ENCODE measurements at regions not wholly inside any gene's neighbourhood (a gene's known extent, or its start where the extent isn't known, plus 50 kb on each side); places are given as distances from the start of the nearest gene placed in this dataset.

DNA sequence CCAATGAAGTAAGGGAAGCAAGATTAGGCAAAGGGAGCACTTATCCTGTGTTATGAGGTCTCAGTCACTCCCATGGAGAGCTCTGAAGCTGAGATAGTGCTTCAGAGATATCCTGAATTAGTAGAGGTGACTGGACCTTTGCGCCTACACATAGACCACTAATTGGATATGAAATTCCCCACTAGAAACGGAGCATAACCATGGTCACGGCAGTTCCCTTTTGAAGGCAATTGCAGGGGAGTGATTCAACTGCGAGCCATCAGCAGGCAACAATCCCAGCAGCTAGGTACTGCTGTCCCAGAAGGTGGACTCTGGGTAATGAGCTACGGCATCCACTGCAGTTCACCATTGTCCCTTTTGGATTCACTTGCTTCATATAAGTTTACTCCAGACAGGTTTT lies 267.7 kb upstream of the RASA1 start:
- Histone ChIP-seq H3K9ac (replicated peaks; ENCODE audit: extremely low read depth, insufficient read depth, low read length) (no peak overlapping the region), H3K4me1 (ENCODE audit: control insufficient read depth, extremely low read depth, insufficient read depth, low read length) (no peaks in the 10 kb centered on the region), H3K4me2 (ENCODE audit: insufficient read depth, low read length) (no peak overlapping the region), H3K9me3 (replicated peaks; ENCODE audit: control insufficient read depth, insufficient read depth, low read length) (no peaks in the 10 kb centered on the region), H3K27me3 (ENCODE audit: control insufficient read depth in 2 of 2, insufficient read depth in 2 of 2, low read length in 2 of 2) (peaks cover 4 to 9% of the 10 kb centered on the region in 2 experiments), H2AFZ (ENCODE audit: low read depth, low read length) (no peak overlapping the region), H3K79me2 (ENCODE audit: control insufficient read depth, insufficient read depth, low read length) (no peaks in the 10 kb centered on the region), H3K9me1 (replicated peaks; ENCODE audit: control insufficient read depth, extremely low read depth, insufficient read depth, low read length) (no peaks in the 10 kb centered on the region), H3K27ac (ENCODE audit: insufficient read depth, low read depth, low read length) (no peak overlapping the region), H4K20me1 (replicated peaks; ENCODE audit: control insufficient read depth, extremely low read depth, insufficient read depth, low read length) (no peaks in the 10 kb centered on the region), H3K4me3 (replicated peaks in 1 of 3; ENCODE audit: insufficient read depth in 1 of 3, low read depth in 1 of 3, low read length in 3 of 3) (no peak overlapping the region), H3K36me3 (ENCODE audit: control insufficient read depth in 2 of 2, extremely low read depth in 1 of 2, insufficient read depth in 2 of 2, low read length in 2 of 2) (no peaks in the 10 kb centered on the region)
- intact Hi-C loops (cut with micrococcal nuclease) (no loop called here), dilution Hi-C loops (cut with MboI; ENCODE audit: extremely low pct_ligation_motif_present, low sequenced_read_pairs) (no loop called here)
- ChIA-PET POLR2A (no interaction called here), CTCF (interaction anchor here (0.6 to 1.4 kb wide), 2 partner anchors 14 to 31 kb away, joined by 3 to 4 read pairs; no protein-coding TSS in a partner anchor)
- FAIRE-seq (no peak), DNase-seq (ENCODE audit: low read depth, low spot score) (no peak)
- TF ChIP-seq POLR2AphosphoS5 (IDR thresholded peaks at IDR 0.05; ENCODE audit: insufficient read depth, low read depth, low read length) (no peak), EZH2 (IDR thresholded peaks at IDR 0.05; ENCODE audit: borderline replicate concordance, low read depth, low read length, severe bottlenecking) (no peak), POLR2A (IDR thresholded peaks at IDR 0.05; ENCODE audit: low read depth, low read length) (no peak), JUN (IDR thresholded peaks at IDR 0.05; ENCODE audit: borderline replicate concordance, insufficient read depth, insufficient read length, low read depth) (no peak), GATA2 (IDR thresholded peaks at IDR 0.05; ENCODE audit: insufficient read depth, insufficient read length, low read depth, low read length) (no peak), FOS (IDR thresholded peaks at IDR 0.05; ENCODE audit: borderline replicate concordance, insufficient read depth, low read length) (no peak), MYC (IDR thresholded peaks at IDR 0.05; ENCODE audit: low read depth, low read length) (no peak)
- TF ChIP-seq, protein P1, sequence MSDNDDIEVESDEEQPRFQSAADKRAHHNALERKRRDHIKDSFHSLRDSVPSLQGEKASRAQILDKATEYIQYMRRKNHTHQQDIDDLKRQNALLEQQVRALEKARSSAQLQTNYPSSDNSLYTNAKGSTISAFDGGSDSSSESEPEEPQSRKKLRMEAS (IDR thresholded peaks at IDR 0.05; ENCODE audit: insufficient read depth, insufficient read length) = no peak
- TF ChIP-seq, protein P2, sequence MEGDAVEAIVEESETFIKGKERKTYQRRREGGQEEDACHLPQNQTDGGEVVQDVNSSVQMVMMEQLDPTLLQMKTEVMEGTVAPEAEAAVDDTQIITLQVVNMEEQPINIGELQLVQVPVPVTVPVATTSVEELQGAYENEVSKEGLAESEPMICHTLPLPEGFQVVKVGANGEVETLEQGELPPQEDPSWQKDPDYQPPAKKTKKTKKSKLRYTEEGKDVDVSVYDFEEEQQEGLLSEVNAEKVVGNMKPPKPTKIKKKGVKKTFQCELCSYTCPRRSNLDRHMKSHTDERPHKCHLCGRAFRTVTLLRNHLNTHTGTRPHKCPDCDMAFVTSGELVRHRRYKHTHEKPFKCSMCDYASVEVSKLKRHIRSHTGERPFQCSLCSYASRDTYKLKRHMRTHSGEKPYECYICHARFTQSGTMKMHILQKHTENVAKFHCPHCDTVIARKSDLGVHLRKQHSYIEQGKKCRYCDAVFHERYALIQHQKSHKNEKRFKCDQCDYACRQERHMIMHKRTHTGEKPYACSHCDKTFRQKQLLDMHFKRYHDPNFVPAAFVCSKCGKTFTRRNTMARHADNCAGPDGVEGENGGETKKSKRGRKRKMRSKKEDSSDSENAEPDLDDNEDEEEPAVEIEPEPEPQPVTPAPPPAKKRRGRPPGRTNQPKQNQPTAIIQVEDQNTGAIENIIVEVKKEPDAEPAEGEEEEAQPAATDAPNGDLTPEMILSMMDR (IDR thresholded peaks at IDR 0.05; ENCODE audit: extremely low read depth in 1 of 2, insufficient read depth in 1 of 2, low read depth in 1 of 2, low read length in 2 of 2) = no peak
- BruUV-seq (replicated peaks) = no TSS peak
